Keratinocyte (primary cell): ENCODE measurements at regions not wholly inside any gene's neighbourhood (a gene's known extent, or its start where the extent isn't known, plus 50 kb on each side); places are given as distances from the start of the nearest gene placed in this dataset.

Experiments used
- EZH2 ChIP-seq: IDR thresholded peaks from one replicate; pipeline ENCODE4 v1.6.1; 2012; ENCODE audit warnings: inconsistent platforms, mild to moderate bottlenecking, low read length, moderate library complexity
- TF ChIP-seq, protein P1 (sequence below), 3 experiments: IDR thresholded peaks in 1 of 3; conservative IDR thresholded peaks in 1 of 3; optimal IDR thresholded peaks in 1 of 3; 2 replicates in 2 of 3; 3 replicates in 1 of 3; pipeline versions ENCODE3 to v1.5.1; 2011; ENCODE audit warnings: low read length in 3 of 3, mild to moderate bottlenecking in 3 of 3, moderate library complexity in 2 of 3, control low read depth in 1 of 3, inconsistent platforms in 1 of 3; ENCODE audit not compliant: insufficient read depth in 2 of 3; ENCODE audit errors: extremely low read depth in 1 of 3

GRCh38 chr4:116688536-116688935 is 396.8 kb downstream of the TRAM1L1 start:
- TF ChIP-seq, protein P1, sequence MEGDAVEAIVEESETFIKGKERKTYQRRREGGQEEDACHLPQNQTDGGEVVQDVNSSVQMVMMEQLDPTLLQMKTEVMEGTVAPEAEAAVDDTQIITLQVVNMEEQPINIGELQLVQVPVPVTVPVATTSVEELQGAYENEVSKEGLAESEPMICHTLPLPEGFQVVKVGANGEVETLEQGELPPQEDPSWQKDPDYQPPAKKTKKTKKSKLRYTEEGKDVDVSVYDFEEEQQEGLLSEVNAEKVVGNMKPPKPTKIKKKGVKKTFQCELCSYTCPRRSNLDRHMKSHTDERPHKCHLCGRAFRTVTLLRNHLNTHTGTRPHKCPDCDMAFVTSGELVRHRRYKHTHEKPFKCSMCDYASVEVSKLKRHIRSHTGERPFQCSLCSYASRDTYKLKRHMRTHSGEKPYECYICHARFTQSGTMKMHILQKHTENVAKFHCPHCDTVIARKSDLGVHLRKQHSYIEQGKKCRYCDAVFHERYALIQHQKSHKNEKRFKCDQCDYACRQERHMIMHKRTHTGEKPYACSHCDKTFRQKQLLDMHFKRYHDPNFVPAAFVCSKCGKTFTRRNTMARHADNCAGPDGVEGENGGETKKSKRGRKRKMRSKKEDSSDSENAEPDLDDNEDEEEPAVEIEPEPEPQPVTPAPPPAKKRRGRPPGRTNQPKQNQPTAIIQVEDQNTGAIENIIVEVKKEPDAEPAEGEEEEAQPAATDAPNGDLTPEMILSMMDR (optimal IDR thresholded peaks at IDR 0.05 in 1 of 3, IDR thresholded peaks at IDR 0.05 in 1 of 3, conservative IDR thresholded peaks at IDR 0.05 in 1 of 3; ENCODE audit: extremely low read depth in 1 of 3, insufficient read depth in 2 of 3, low read length in 3 of 3) = no peak
- TF ChIP-seq EZH2 = no peak
